K562 (cell line): ENCODE measurements at regions not wholly inside any gene's neighbourhood (a gene's known extent, or its start where the extent isn't known, plus 50 kb on each side); places are given as distances from the start of the nearest gene placed in this dataset.

Experiments used
- ETV5 ChIP-seq: sonication (generic); formaldehyde crosslinking; IDR thresholded peaks from 2 replicates; pipeline ENCODE4 v1.4.0; 2020; ENCODE audit warnings: low read depth, mild to moderate bottlenecking, missing genetic modification reagents
- FOXA1 ChIP-seq: fragments of 450-650 bp; IDR thresholded peaks from 2 replicates; pipeline ENCODE4 v1.6.1; 2016; ENCODE audit warnings: mild to moderate bottlenecking, borderline replicate concordance
- GTF2A2 ChIP-seq: IDR thresholded peaks from 2 replicates; pipeline ENCODE4 v1.6.1; 2016; ENCODE audit warnings: mild to moderate bottlenecking, missing genetic modification characterization, missing compliant biosample characterization
- HNRNPUL1 ChIP-seq: fragments of 200-400 bp; formaldehyde crosslinking; IDR thresholded peaks from 2 replicates; pipeline ENCODE4 v1.6.1; 2017; ENCODE audit warnings: low read length
- IFI16 ChIP-seq: fragments of 250-450 bp; sonication (Bioruptor Pico); IDR thresholded peaks from 2 replicates; pipeline ENCODE4 v2.1.2; 2022; ENCODE audit warnings: mild to moderate bottlenecking, inconsistent platforms
- NFIX ChIP-seq: fragments of 250-450 bp; sonication (Bioruptor Pico); IDR thresholded peaks from 2 replicates; pipeline ENCODE4 v1.4.0; 2020; ENCODE audit warnings: low read depth, mild to moderate bottlenecking, moderate library complexity
- SP1 ChIP-seq: sonication (generic); formaldehyde crosslinking; IDR thresholded peaks from 2 replicates; pipeline ENCODE4 v1.8.1; 2022; ENCODE audit warnings: mild to moderate bottlenecking, missing genetic modification reagents
- ZNF431 ChIP-seq: sonication (generic); formaldehyde crosslinking; IDR thresholded peaks from 2 replicates; pipeline ENCODE4 v1.8.0; 2022; ENCODE audit warnings: mild to moderate bottlenecking, missing genetic modification reagents
- ZNF507 ChIP-seq: conservative IDR thresholded peaks from 2 replicates; pipeline ENCODE4 v1.6.1; 2017; ENCODE audit warnings: missing genetic modification characterization, missing compliant biosample characterization
- TF ChIP-seq, protein P1 (sequence below): sonication (generic); formaldehyde crosslinking; IDR thresholded peaks from 2 replicates; pipeline ENCODE4 v1.8.1; 2023; ENCODE audit warnings: mild to moderate bottlenecking, missing genetic modification reagents
- TF ChIP-seq, protein P2 (sequence below): fragments of 200-600 bp; sonication (generic); IDR thresholded peaks from one replicate; pipeline ENCODE4 v1.6.1; 2012; ENCODE audit warnings: mild to moderate bottlenecking, low read depth, low read length, inconsistent platforms
- TF ChIP-seq, protein P3 (sequence below): fragments of 250-450 bp; sonication (Bioruptor Pico); IDR thresholded peaks from 2 replicates; pipeline ENCODE4 v1.5.0; 2021
- TF ChIP-seq, protein P4 (sequence below): fragments of 250-450 bp; sonication (Bioruptor Pico); IDR thresholded peaks from 2 replicates; pipeline ENCODE4 v1.5.1; 2021; ENCODE audit warnings: mild to moderate bottlenecking

DNA sequence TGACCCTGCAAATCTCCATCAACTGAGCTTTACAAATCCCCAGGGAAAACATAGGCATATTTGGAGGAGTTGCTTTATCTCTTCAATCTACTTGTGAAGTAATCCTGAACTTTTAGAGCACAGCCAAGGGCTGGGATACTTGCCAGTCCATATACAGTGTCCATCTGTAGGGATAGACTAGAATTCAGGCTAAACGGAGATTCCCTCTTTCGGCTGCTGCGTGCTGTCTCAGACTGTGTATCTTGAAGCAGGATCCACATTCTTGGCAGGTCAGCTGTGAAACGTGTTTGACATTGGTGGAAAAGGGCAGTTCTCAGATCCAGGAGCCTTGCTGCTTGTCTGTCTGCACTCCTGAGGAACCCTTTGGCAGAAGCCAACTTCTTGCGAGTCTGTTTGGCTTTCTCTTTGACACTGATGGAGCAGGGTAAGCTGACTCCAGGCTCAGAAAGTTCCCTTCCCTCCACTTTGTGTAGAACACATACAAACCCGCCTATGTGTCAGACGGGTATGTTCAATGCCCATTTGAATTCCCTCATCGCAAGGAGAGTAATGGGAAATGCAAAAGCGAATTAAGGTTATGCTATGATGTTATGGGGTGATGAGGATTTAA, 221.8 kb downstream of the MAP2K4 start (continued):
- TF ChIP-seq ETV5 (no peak), ZNF507 (tag) (no peak), FOXA1 (no peak), SP1 (no peak), ZNF431 (no peak), NFIX (CRISPR knock-in tag) (no peak), GTF2A2 (tag) (no peak), HNRNPUL1 (no peak), IFI16 (CRISPR knock-in tag) (no peak)
- TF ChIP-seq, protein P1, sequence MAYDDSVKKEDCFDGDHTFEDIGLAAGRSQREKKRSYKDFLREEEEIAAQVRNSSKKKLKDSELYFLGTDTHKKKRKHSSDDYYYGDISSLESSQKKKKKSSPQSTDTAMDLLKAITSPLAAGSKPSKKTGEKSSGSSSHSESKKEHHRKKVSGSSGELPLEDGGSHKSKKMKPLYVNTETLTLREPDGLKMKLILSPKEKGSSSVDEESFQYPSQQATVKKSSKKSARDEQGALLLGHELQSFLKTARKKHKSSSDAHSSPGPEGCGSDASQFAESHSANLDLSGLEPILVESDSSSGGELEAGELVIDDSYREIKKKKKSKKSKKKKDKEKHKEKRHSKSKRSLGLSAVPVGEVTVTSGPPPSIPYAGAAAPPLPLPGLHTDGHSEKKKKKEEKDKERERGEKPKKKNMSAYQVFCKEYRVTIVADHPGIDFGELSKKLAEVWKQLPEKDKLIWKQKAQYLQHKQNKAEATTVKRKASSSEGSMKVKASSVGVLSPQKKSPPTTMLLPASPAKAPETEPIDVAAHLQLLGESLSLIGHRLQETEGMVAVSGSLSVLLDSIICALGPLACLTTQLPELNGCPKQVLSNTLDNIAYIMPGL (CRISPR knock-in tag) = no peak
- TF ChIP-seq, protein P2, sequence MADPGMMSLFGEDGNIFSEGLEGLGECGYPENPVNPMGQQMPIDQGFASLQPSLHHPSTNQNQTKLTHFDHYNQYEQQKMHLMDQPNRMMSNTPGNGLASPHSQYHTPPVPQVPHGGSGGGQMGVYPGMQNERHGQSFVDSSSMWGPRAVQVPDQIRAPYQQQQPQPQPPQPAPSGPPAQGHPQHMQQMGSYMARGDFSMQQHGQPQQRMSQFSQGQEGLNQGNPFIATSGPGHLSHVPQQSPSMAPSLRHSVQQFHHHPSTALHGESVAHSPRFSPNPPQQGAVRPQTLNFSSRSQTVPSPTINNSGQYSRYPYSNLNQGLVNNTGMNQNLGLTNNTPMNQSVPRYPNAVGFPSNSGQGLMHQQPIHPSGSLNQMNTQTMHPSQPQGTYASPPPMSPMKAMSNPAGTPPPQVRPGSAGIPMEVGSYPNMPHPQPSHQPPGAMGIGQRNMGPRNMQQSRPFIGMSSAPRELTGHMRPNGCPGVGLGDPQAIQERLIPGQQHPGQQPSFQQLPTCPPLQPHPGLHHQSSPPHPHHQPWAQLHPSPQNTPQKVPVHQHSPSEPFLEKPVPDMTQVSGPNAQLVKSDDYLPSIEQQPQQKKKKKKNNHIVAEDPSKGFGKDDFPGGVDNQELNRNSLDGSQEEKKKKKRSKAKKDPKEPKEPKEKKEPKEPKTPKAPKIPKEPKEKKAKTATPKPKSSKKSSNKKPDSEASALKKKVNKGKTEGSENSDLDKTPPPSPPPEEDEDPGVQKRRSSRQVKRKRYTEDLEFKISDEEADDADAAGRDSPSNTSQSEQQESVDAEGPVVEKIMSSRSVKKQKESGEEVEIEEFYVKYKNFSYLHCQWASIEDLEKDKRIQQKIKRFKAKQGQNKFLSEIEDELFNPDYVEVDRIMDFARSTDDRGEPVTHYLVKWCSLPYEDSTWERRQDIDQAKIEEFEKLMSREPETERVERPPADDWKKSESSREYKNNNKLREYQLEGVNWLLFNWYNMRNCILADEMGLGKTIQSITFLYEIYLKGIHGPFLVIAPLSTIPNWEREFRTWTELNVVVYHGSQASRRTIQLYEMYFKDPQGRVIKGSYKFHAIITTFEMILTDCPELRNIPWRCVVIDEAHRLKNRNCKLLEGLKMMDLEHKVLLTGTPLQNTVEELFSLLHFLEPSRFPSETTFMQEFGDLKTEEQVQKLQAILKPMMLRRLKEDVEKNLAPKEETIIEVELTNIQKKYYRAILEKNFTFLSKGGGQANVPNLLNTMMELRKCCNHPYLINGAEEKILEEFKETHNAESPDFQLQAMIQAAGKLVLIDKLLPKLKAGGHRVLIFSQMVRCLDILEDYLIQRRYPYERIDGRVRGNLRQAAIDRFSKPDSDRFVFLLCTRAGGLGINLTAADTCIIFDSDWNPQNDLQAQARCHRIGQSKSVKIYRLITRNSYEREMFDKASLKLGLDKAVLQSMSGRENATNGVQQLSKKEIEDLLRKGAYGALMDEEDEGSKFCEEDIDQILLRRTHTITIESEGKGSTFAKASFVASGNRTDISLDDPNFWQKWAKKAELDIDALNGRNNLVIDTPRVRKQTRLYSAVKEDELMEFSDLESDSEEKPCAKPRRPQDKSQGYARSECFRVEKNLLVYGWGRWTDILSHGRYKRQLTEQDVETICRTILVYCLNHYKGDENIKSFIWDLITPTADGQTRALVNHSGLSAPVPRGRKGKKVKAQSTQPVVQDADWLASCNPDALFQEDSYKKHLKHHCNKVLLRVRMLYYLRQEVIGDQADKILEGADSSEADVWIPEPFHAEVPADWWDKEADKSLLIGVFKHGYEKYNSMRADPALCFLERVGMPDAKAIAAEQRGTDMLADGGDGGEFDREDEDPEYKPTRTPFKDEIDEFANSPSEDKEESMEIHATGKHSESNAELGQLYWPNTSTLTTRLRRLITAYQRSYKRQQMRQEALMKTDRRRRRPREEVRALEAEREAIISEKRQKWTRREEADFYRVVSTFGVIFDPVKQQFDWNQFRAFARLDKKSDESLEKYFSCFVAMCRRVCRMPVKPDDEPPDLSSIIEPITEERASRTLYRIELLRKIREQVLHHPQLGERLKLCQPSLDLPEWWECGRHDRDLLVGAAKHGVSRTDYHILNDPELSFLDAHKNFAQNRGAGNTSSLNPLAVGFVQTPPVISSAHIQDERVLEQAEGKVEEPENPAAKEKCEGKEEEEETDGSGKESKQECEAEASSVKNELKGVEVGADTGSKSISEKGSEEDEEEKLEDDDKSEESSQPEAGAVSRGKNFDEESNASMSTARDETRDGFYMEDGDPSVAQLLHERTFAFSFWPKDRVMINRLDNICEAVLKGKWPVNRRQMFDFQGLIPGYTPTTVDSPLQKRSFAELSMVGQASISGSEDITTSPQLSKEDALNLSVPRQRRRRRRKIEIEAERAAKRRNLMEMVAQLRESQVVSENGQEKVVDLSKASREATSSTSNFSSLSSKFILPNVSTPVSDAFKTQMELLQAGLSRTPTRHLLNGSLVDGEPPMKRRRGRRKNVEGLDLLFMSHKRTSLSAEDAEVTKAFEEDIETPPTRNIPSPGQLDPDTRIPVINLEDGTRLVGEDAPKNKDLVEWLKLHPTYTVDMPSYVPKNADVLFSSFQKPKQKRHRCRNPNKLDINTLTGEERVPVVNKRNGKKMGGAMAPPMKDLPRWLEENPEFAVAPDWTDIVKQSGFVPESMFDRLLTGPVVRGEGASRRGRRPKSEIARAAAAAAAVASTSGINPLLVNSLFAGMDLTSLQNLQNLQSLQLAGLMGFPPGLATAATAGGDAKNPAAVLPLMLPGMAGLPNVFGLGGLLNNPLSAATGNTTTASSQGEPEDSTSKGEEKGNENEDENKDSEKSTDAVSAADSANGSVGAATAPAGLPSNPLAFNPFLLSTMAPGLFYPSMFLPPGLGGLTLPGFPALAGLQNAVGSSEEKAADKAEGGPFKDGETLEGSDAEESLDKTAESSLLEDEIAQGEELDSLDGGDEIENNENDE = no peak
- TF ChIP-seq, protein P3, sequence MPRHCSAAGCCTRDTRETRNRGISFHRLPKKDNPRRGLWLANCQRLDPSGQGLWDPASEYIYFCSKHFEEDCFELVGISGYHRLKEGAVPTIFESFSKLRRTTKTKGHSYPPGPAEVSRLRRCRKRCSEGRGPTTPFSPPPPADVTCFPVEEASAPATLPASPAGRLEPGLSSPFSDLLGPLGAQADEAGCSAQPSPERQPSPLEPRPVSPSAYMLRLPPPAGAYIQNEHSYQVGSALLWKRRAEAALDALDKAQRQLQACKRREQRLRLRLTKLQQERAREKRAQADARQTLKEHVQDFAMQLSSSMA (CRISPR knock-in tag) = no peak
- TF ChIP-seq, protein P4, sequence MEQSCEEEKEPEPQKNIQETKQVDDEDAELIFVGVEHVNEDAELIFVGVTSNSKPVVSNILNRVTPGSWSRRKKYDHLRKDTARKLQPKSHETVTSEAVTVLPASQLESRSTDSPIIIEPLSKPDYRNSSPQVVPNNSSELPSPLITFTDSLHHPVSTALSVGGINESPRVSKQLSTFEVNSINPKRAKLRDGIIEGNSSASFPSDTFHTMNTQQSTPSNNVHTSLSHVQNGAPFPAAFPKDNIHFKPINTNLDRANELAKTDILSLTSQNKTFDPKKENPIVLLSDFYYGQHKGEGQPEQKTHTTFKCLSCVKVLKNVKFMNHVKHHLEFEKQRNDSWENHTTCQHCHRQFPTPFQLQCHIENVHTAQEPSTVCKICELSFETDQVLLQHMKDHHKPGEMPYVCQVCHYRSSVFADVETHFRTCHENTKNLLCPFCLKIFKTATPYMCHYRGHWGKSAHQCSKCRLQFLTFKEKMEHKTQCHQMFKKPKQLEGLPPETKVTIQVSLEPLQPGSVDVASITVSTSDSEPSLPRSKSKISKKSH (CRISPR knock-in tag) = no peak
